ENCODE measurements at regions not wholly inside any gene's neighbourhood (a gene's known extent, or its start where the extent isn't known, plus 50 kb on each side); places are given as distances from the start of the nearest gene placed in this dataset.

GRCh38 chr17:68740555-68741447 is 139.6 kb upstream of the FAM20A start:
- DNase-seq = no peak

GRCh38 chr17:68737761-68738443 is 136.7 kb upstream of the FAM20A start:
- no peak for DNase-seq

GRCh38 chr17:68734931-68735330 is 133.8 kb upstream of the FAM20A start:
- DNase-seq = peak; percentile 46

- DNase-seq = peak; percentile 57
Observed at GRCh38 chr17:68734187-68734900, 133.2 kb upstream of the FAM20A start.

- DNase-seq = no peak
Observed at GRCh38 chr17:68733241-68734176, 132.3 kb upstream of the FAM20A start.

GRCh38 chr17:68732301-68732749 is 131.2 kb upstream of the FAM20A start:
- DNase-seq = no peak

- DNase-seq = no peak
Observed at GRCh38 chr17:68731465-68731864, 130.3 kb upstream of the FAM20A start.

- no peak for DNase-seq
Observed at GRCh38 chr17:68719431-68719830, 118.3 kb upstream of the FAM20A start.

- DNase-seq = no peak
Observed at GRCh38 chr17:68718926-68719325, 117.8 kb upstream of the FAM20A start.

- no peak for DNase-seq
Observed at GRCh38 chr17:68718465-68718864, 117.3 kb upstream of the FAM20A start.

- no peak for DNase-seq
Observed at GRCh38 chr17:68714676-68715075, 113.5 kb upstream of the FAM20A start.

- no peak for DNase-seq
Observed at GRCh38 chr17:68711858-68712257, 110.7 kb upstream of the FAM20A start.

- DNase-seq = no peak
Observed at GRCh38 chr17:68710976-68711375, 109.8 kb upstream of the FAM20A start.

- DNase-seq = no peak
Observed at GRCh38 chr17:68710035-68710780, 109.0 kb upstream of the FAM20A start.

GRCh38 chr17:68709461-68709860 is 108.3 kb upstream of the FAM20A start:
- no peak for DNase-seq

- no peak for DNase-seq
Observed at GRCh38 chr17:68707031-68707430, 105.9 kb upstream of the FAM20A start.

GRCh38 chr17:68706356-68706920 is 105.3 kb upstream of the FAM20A start:
- no peak for DNase-seq

- DNase-seq = no peak
Observed at GRCh38 chr17:68705714-68706076, 104.5 kb upstream of the FAM20A start.

- peak; percentile 50 for DNase-seq
Observed at GRCh38 chr17:68704871-68705713, 103.9 kb upstream of the FAM20A start.

GRCh38 chr17:68701046-68701445 is 99.9 kb upstream of the FAM20A start:
- DNase-seq = no peak

Measured in left hindlimb (tissue), 1 donor.